NB4 (cell line): ENCODE measurements at regions not wholly inside any gene's neighbourhood (a gene's known extent, or its start where the extent isn't known, plus 50 kb on each side); places are given as distances from the start of the nearest gene placed in this dataset.

Experiments
- POLR2A ChIP-seq: IDR thresholded peaks from 2 replicates; pipeline ENCODE4 v1.6.1; 2011; ENCODE audit warnings: mild to moderate bottlenecking; ENCODE audit not compliant: insufficient read length; ENCODE audit errors: extremely low read depth
- TF ChIP-seq, protein P1 (sequence below): IDR thresholded peaks from one replicate; pipeline ENCODE4 v1.5.1; 2012; ENCODE audit warnings: low read depth, low read length

- TF ChIP-seq, protein P1, sequence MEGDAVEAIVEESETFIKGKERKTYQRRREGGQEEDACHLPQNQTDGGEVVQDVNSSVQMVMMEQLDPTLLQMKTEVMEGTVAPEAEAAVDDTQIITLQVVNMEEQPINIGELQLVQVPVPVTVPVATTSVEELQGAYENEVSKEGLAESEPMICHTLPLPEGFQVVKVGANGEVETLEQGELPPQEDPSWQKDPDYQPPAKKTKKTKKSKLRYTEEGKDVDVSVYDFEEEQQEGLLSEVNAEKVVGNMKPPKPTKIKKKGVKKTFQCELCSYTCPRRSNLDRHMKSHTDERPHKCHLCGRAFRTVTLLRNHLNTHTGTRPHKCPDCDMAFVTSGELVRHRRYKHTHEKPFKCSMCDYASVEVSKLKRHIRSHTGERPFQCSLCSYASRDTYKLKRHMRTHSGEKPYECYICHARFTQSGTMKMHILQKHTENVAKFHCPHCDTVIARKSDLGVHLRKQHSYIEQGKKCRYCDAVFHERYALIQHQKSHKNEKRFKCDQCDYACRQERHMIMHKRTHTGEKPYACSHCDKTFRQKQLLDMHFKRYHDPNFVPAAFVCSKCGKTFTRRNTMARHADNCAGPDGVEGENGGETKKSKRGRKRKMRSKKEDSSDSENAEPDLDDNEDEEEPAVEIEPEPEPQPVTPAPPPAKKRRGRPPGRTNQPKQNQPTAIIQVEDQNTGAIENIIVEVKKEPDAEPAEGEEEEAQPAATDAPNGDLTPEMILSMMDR, result no peak
- TF ChIP-seq POLR2A, result no peak
These were observed 54.4 kb upstream of the NEGR1 start for GRCh38 chr1:72336776-72337175.
